OCI-LY1 (cell line): ENCODE measurements at regions not wholly inside any gene's neighbourhood (a gene's known extent, or its start where the extent isn't known, plus 50 kb on each side); places are given as distances from the start of the nearest gene placed in this dataset.

Experiments used
- H2AFZ ChIP-seq: fragments of 200-600 bp; sonication (generic), shearing (Covaris generic); 2 replicates; pipeline ENCODE4 v1.6.0; 2014; ENCODE audit warnings: antibody characterized with exemption, mild to moderate bottlenecking, low read length
- H3F3A ChIP-seq: fragments of 200-600 bp; sonication (generic), shearing (Covaris generic); 2 replicates; pipeline ENCODE4 v1.6.0; 2014; ENCODE audit warnings: mild to moderate bottlenecking, antibody characterized with exemption, low read length, moderate library complexity; ENCODE audit not compliant: insufficient read depth
- H3K27ac ChIP-seq: fragments of 200-600 bp; sonication (generic); 2 replicates; pipeline ENCODE4 v1.5.1; 2014; ENCODE audit warnings: low read length, mixed run types, mild to moderate bottlenecking, low read depth; ENCODE audit not compliant: poor library complexity, severe bottlenecking
- H3K27me3 ChIP-seq: fragments of 200-600 bp; sonication (generic); 2 replicates; pipeline ENCODE4 v1.6.0; 2014; ENCODE audit warnings: antibody characterized with exemption, mild to moderate bottlenecking, low read length, moderate library complexity; ENCODE audit not compliant: insufficient read depth
- H3K36me3 ChIP-seq: fragments of 200-600 bp; sonication (generic); 2 replicates; pipeline ENCODE4 v1.6.1; 2014; ENCODE audit warnings: mild to moderate bottlenecking, antibody characterized with exemption, low read length, moderate library complexity, mixed read lengths; ENCODE audit not compliant: insufficient read depth
- H3K4me1 ChIP-seq: fragments of 200-600 bp; sonication (generic); 2 replicates; pipeline ENCODE4 v1.5.1; 2014; ENCODE audit warnings: mild to moderate bottlenecking, low read length, moderate library complexity; ENCODE audit not compliant: insufficient read depth, severe bottlenecking
- H3K4me2 ChIP-seq: fragments of 200-600 bp; sonication (generic), shearing (Covaris generic); 2 replicates; pipeline ENCODE4 v1.6.1; 2014; ENCODE audit warnings: low read length
- H3K4me3 ChIP-seq: fragments of 200-600 bp; sonication (generic); 2 replicates; pipeline ENCODE4 v1.5.1; 2014; ENCODE audit warnings: low read length, low read depth, mild to moderate bottlenecking, mixed read lengths; ENCODE audit not compliant: poor library complexity, severe bottlenecking
- H3K79me2 ChIP-seq: fragments of 200-600 bp; shearing (Covaris generic); 2 replicates; pipeline ENCODE4 v1.6.1; 2016; ENCODE audit warnings: mixed run types, low read length, mixed read lengths; ENCODE audit not compliant: insufficient read depth
- H3K9ac ChIP-seq: fragments of 200-600 bp; sonication (generic), shearing (Covaris generic); 2 replicates; pipeline ENCODE4 v1.6.1; 2014; ENCODE audit warnings: mild to moderate bottlenecking, low read length, mixed read lengths
- H3K9me2 ChIP-seq: fragments of 200-600 bp; sonication (generic), shearing (Covaris generic); 2 replicates; pipeline ENCODE4 v1.6.1; 2014; ENCODE audit warnings: low read depth, mild to moderate bottlenecking, low read length, mixed read lengths
- H3K9me3 ChIP-seq: fragments of 200-600 bp; shearing (Covaris generic); 2 replicates; pipeline ENCODE4 v1.6.1; 2014; ENCODE audit warnings: low read length, mixed read lengths
- H4K20me1 ChIP-seq: fragments of 200-600 bp; sonication (generic), shearing (Covaris generic); 2 replicates; pipeline ENCODE4 v1.6.0; 2016; ENCODE audit warnings: mild to moderate bottlenecking, low read length; ENCODE audit not compliant: insufficient read depth
- EZH2 ChIP-seq: fragments of 200-600 bp; sonication (generic), shearing (Covaris generic); IDR thresholded peaks from 2 replicates; pipeline ENCODE4 v1.8.0; 2017; ENCODE audit warnings: borderline replicate concordance, mixed run types, mild to moderate bottlenecking, antibody characterized with exemption, low read length, moderate library complexity, mixed read lengths
- TF ChIP-seq, protein P1 (sequence below): fragments of 200-600 bp; sonication (generic), shearing (Covaris generic); IDR thresholded peaks from 2 replicates; pipeline ENCODE4 v1.5.1; 2017; ENCODE audit warnings: mild to moderate bottlenecking, antibody characterized with exemption, low read length, moderate library complexity, mixed read lengths

DNA sequence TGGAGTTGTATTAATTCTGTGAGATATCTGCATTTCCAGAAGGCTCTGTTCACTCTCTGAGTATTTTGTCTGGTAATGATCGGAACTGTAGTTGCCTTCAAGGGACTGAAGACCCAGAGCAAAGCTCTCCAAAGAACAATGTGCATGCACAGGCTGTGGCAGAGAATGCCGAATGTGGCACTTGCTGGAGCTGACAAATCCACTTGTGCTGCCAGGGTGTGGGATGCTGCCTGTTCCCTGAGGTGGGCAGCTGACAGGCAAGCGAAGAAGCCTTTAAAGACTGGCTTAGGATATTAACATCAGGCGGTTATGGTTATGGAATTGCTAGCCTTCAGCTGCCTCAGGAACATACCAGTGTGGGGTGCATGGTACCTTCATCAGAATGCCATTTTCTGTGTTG is 419.9 kb upstream of the ATP2B1 start:
- H4K20me1 ChIP-seq = no peaks in the 10 kb centered on the region
- no peak overlapping the region for H3K9ac ChIP-seq
- no peaks in the 10 kb centered on the region for H3K79me2 ChIP-seq
- no peaks in the 10 kb centered on the region for H3K9me3 ChIP-seq
- no peaks in the 10 kb centered on the region for H3K4me1 ChIP-seq
- H3K27ac ChIP-seq = no peak overlapping the region
- H3K9me2 ChIP-seq = no peaks in the 10 kb centered on the region
- 0 out of 2 replicates have a peak, but pooled peaks cover 3% of the 10 kb centered on the region for H3K27me3 ChIP-seq
- no peaks in the 10 kb centered on the region for H3K36me3 ChIP-seq
- TF ChIP-seq EZH2 = no peak
- TF ChIP-seq, protein P1, sequence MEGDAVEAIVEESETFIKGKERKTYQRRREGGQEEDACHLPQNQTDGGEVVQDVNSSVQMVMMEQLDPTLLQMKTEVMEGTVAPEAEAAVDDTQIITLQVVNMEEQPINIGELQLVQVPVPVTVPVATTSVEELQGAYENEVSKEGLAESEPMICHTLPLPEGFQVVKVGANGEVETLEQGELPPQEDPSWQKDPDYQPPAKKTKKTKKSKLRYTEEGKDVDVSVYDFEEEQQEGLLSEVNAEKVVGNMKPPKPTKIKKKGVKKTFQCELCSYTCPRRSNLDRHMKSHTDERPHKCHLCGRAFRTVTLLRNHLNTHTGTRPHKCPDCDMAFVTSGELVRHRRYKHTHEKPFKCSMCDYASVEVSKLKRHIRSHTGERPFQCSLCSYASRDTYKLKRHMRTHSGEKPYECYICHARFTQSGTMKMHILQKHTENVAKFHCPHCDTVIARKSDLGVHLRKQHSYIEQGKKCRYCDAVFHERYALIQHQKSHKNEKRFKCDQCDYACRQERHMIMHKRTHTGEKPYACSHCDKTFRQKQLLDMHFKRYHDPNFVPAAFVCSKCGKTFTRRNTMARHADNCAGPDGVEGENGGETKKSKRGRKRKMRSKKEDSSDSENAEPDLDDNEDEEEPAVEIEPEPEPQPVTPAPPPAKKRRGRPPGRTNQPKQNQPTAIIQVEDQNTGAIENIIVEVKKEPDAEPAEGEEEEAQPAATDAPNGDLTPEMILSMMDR = no peak
- no peaks in the 10 kb centered on the region for H3F3A ChIP-seq
- no peak overlapping the region for H2AFZ ChIP-seq
- H3K4me2 ChIP-seq = no peak overlapping the region
- H3K4me3 ChIP-seq = no peak overlapping the region

DNA sequence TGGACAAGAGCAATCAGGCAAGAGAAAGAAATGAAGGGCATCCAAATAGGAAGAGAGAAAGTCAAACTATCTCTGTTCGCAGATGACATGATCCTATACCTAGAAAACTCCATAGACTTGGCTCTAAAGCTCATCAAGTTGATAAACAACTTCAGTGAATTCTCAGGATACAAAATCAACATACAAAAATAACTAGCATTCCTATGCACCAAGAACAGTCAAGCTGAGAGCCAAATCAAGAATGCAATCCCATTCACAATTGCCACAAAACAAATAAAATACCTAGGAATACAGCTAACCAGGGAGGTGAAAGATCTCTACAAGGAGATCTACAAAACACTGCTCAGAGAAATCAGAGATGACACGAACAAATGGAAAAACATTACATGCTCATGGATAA is 417.5 kb upstream of the ATP2B1 start:
- TF ChIP-seq, protein P1 = no peak
- no peak for TF ChIP-seq EZH2
- no peak overlapping the region for H3K9ac ChIP-seq
- no peaks in the 10 kb centered on the region for H3K9me2 ChIP-seq
- no peaks in the 10 kb centered on the region for H3K27me3 ChIP-seq
- no peaks in the 10 kb centered on the region for H3F3A ChIP-seq
- H3K79me2 ChIP-seq = no peaks in the 10 kb centered on the region
- no peak overlapping the region for H3K27ac ChIP-seq
- no peaks in the 10 kb centered on the region for H3K4me1 ChIP-seq
- no peak overlapping the region for H3K4me3 ChIP-seq
- H3K9me3 ChIP-seq = no peaks in the 10 kb centered on the region; the same call in 1 of the 2 replicates
- no peaks in the 10 kb centered on the region for H4K20me1 ChIP-seq
- no peak overlapping the region for H3K4me2 ChIP-seq
- no peaks in the 10 kb centered on the region for H3K36me3 ChIP-seq
- H2AFZ ChIP-seq = no peak overlapping the region

DNA sequence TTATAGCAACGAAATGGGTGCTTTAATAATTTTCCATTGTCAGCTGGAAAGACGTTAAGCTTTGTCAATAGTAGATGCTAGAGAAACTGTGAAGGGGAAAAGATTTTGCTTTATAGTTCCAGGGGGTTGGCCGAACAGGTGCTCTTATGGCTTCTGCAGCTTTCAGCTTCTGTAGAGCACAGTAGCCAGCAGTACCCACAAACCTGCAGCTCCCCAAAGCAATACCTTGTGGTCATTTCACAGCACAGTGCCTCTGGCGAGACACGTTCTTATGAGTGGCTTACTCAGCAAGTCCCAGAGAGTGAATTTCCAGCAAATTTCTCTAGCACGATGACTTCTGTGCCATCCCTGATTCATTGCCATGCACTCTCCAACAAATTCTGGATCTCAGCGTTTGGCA is 416.3 kb upstream of the ATP2B1 start:
- Histone ChIP-seq H3K4me1 (no peaks in the 10 kb centered on the region), H3K79me2 (no peaks in the 10 kb centered on the region), H3K9me3 (peaks cover 7% of the 10 kb centered on the region; the same call in 1 of the 2 replicates), H3K4me3 (no peak overlapping the region), H3K36me3 (no peaks in the 10 kb centered on the region), H2AFZ (no peak overlapping the region), H3K4me2 (no peak overlapping the region), H3K9ac (no peak overlapping the region), H3K27me3 (no peaks in the 10 kb centered on the region), H3F3A (no peaks in the 10 kb centered on the region), H4K20me1 (no peaks in the 10 kb centered on the region), H3K27ac (no peak overlapping the region), H3K9me2 (no peaks in the 10 kb centered on the region)
- no peak for TF ChIP-seq EZH2
- TF ChIP-seq, protein P1 = no peak
